ENCODE measurements at regions not wholly inside any gene's neighbourhood (a gene's known extent, or its start where the extent isn't known, plus 50 kb on each side); places are given as distances from the start of the nearest gene placed in this dataset.

- TF ChIP-seq, protein P1, sequence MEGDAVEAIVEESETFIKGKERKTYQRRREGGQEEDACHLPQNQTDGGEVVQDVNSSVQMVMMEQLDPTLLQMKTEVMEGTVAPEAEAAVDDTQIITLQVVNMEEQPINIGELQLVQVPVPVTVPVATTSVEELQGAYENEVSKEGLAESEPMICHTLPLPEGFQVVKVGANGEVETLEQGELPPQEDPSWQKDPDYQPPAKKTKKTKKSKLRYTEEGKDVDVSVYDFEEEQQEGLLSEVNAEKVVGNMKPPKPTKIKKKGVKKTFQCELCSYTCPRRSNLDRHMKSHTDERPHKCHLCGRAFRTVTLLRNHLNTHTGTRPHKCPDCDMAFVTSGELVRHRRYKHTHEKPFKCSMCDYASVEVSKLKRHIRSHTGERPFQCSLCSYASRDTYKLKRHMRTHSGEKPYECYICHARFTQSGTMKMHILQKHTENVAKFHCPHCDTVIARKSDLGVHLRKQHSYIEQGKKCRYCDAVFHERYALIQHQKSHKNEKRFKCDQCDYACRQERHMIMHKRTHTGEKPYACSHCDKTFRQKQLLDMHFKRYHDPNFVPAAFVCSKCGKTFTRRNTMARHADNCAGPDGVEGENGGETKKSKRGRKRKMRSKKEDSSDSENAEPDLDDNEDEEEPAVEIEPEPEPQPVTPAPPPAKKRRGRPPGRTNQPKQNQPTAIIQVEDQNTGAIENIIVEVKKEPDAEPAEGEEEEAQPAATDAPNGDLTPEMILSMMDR (conservative IDR thresholded peaks at IDR 0.05; ENCODE audit: low read depth in 2 of 2) = no peak
- TF ChIP-seq NANOG (IDR thresholded peaks at IDR 0.05; ENCODE audit: borderline replicate concordance) (no peak), EZH2 (IDR thresholded peaks at IDR 0.05; ENCODE audit: low read depth, unreplicated experiment) (no peak), EZH2phosphoT487 (IDR thresholded peaks at IDR 0.05; ENCODE audit: unreplicated experiment) (no peak), POLR2AphosphoS5 (IDR thresholded peaks at IDR 0.05; ENCODE audit: low read depth) (no peak), JUNB (IDR thresholded peaks at IDR 0.05; ENCODE audit: unreplicated experiment) (no peak), ETS1 (IDR thresholded peaks at IDR 0.05) (no peak), ZNF462 (CRISPR knock-in tag; IDR thresholded peaks at IDR 0.05) (no peak), CREB1 (CRISPR knock-in tag; IDR thresholded peaks at IDR 0.05; ENCODE audit: low read depth) (no peak)
- TF ChIP-seq, protein P2, sequence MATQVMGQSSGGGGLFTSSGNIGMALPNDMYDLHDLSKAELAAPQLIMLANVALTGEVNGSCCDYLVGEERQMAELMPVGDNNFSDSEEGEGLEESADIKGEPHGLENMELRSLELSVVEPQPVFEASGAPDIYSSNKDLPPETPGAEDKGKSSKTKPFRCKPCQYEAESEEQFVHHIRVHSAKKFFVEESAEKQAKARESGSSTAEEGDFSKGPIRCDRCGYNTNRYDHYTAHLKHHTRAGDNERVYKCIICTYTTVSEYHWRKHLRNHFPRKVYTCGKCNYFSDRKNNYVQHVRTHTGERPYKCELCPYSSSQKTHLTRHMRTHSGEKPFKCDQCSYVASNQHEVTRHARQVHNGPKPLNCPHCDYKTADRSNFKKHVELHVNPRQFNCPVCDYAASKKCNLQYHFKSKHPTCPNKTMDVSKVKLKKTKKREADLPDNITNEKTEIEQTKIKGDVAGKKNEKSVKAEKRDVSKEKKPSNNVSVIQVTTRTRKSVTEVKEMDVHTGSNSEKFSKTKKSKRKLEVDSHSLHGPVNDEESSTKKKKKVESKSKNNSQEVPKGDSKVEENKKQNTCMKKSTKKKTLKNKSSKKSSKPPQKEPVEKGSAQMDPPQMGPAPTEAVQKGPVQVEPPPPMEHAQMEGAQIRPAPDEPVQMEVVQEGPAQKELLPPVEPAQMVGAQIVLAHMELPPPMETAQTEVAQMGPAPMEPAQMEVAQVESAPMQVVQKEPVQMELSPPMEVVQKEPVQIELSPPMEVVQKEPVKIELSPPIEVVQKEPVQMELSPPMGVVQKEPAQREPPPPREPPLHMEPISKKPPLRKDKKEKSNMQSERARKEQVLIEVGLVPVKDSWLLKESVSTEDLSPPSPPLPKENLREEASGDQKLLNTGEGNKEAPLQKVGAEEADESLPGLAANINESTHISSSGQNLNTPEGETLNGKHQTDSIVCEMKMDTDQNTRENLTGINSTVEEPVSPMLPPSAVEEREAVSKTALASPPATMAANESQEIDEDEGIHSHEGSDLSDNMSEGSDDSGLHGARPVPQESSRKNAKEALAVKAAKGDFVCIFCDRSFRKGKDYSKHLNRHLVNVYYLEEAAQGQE (IDR thresholded peaks at IDR 0.05; ENCODE audit: unreplicated experiment) = no peak
Measured at GRCh38 chr16:60346256-60346655, 1612.1 kb upstream of the GOT2 start.
